Lower leg skin (tissue), 4 donors: ENCODE measurements at regions not wholly inside any gene's neighbourhood (a gene's known extent, or its start where the extent isn't known, plus 50 kb on each side); places are given as distances from the start of the nearest gene placed in this dataset.
"Not testable (repeated sequence)": the region's sequence is repeated elsewhere in the genome, so short reads cannot be mapped to it uniquely, and the experiment has no call there.

ENCODE experiments used
- DNase-seq, 2 donors: peaks; one replicate each; pipeline ENCODE4 v3.0.0-alpha.2; 2019; ENCODE audit warnings: low spot score in 2 of 2
- H3K4me3 ChIP-seq: fragments of 200-600 bp; sonication (generic); 2 replicates; pipeline ENCODE4 v1.5.1; 2017; ENCODE audit warnings: mild to moderate bottlenecking, low read depth; ENCODE audit not compliant: poor library complexity, severe bottlenecking
- POLR2A ChIP-seq, 2 donors: fragments of 450-650 bp; IDR thresholded peaks; one replicate each; pipeline ENCODE4 v1.6.1; 2016 to 2017; ENCODE audit warnings: antibody characterized with exemption in 2 of 2, mild to moderate bottlenecking in 1 of 2, moderate library complexity in 1 of 2
- WGBS, 2 donors: methylation state at CpG; one replicate each; pipeline ENCODE4 v1.1.5; 2018; 5-methylcytosine and 5-hydroxymethylcytosine counted together
- intact Hi-C: fragments of 100-400 bp; cut with DNase I; formaldehyde crosslinking; loops from one replicate; pipeline ENCODE4 v1.15.0; 2023; ENCODE audit warnings: low total_unique reads
- TF ChIP-seq, protein P1 (sequence below), 3 donors: fragments of 450-650 bp; IDR thresholded peaks; one replicate each; pipeline ENCODE4 v1.5.1; 2016; ENCODE audit warnings: antibody characterized with exemption in 3 of 3, mild to moderate bottlenecking in 3 of 3, moderate library complexity in 2 of 3

DNA sequence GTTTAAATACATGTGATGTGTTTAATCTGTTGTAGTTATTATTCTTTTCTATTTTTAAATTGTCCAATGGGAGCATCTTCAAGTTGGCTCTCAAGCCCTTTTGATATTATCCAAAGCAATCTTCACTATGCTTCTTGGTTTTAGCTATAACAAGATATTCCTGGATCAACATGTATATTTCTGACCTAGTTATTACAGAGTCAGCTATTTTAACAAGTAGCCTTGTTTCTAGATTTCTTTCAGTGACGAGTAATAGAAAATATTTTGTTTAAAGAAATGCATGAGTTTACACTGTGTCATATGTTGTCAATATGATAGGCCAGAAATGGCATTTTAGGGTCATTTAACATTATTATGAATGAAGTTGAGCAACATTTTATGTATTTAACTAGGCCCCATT is 421.8 kb upstream of the MAP2 start:
- H3K4me3 ChIP-seq, result no peak overlapping the region
- intact Hi-C loops, result no loop called here
- 87 to 91% methylated on average over 1 of the region's 1 CpG for WGBS, 2 donors
- no peak for TF ChIP-seq POLR2A (IDR thresholded peaks at IDR 0.05)
- TF ChIP-seq, protein P1, sequence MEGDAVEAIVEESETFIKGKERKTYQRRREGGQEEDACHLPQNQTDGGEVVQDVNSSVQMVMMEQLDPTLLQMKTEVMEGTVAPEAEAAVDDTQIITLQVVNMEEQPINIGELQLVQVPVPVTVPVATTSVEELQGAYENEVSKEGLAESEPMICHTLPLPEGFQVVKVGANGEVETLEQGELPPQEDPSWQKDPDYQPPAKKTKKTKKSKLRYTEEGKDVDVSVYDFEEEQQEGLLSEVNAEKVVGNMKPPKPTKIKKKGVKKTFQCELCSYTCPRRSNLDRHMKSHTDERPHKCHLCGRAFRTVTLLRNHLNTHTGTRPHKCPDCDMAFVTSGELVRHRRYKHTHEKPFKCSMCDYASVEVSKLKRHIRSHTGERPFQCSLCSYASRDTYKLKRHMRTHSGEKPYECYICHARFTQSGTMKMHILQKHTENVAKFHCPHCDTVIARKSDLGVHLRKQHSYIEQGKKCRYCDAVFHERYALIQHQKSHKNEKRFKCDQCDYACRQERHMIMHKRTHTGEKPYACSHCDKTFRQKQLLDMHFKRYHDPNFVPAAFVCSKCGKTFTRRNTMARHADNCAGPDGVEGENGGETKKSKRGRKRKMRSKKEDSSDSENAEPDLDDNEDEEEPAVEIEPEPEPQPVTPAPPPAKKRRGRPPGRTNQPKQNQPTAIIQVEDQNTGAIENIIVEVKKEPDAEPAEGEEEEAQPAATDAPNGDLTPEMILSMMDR (IDR thresholded peaks at IDR 0.05), result no peak
- no peak for DNase-seq

DNA sequence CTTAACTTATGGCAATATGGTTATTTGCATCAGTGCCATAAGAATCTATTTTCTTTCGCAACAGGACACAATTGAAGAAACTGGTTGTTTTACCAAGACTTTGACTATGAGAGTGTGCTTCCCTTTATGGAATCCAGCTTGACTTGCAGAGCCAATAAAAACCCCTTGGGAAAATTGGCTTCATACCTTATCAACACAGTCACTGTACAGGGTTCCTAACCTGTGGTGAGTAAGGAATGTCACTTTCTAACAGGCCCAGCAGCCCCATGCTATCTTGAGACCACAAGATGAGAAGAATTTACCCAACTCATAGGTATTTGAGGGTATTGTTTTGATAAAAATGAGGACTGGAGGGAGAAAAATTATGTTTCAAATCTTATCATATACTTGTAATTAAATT is 418.5 kb upstream of the MAP2 start:
- TF ChIP-seq, protein P1 (IDR thresholded peaks at IDR 0.05), result no peak
- TF ChIP-seq POLR2A (IDR thresholded peaks at IDR 0.05), result no peak
- intact Hi-C loops, result no loop called here
- no peak overlapping the region for H3K4me3 ChIP-seq
- 88 to 89% methylated on average over 1 of the region's 1 CpG for WGBS, 2 donors
- no peak for DNase-seq

DNA sequence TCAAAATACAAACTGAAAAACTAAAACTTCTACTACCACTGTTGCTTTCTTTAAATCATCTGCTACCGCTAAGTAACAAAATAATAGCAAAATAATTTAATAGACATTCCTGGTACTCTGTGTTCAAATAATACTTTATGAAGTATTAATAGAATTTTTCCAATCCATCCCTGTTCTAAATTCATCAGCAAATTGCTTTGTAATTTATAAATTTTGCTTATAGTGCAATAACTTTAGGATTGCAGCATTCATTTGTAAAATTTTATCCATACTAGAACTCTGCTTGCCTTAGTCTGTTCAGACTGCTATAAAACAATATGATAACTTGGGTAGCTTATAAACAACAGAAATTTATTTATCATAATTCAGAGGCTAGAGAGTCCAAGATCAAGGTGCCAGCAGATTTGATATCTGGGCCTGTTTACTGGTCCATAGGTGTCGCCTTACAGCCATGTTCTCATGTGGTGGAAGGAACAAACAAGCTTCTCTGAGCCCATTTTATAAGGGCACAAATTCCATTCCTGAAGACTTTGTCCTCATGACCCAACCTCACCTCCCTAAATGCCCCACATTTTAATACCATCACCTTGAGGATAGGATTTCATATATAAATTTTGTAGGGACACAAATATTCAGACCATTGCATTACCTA is 415.1 kb upstream of the MAP2 start:
- intact Hi-C loops, result loop anchor here (1.0 kb wide), 1 partner anchor 8 kb away; no protein-coding TSS in a partner anchor
- no peak overlapping the region for H3K4me3 ChIP-seq
- DNase-seq, result no peak
- TF ChIP-seq, protein P1 (IDR thresholded peaks at IDR 0.05), result no peak
- TF ChIP-seq POLR2A (IDR thresholded peaks at IDR 0.05), result no peak
- 91 to 92% methylated on average over 2 of the region's 2 CpGs for WGBS, 2 donors

DNA sequence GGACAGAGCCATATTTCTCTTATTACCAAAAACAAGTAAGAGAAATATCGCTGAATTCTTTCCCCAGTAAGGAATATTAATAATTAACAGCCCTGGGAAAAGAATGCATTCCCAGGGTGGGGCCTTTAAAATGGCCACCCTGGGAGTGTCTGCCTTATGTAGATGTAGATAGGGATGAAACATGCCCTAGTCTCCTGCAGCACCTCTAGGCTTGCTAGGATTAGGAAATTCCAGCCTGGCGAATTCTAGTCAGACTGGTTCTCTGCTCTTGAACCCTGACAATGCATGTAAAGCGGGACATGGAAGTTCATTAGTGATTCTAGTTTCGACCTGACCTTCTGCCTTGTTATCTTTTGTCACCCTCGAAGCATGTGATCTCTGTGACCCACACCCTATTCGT is 405.2 kb upstream of the MAP2 start:
- intact Hi-C loops, H3K4me3 ChIP-seq, DNase-seq: not testable (repeated sequence)
- WGBS, 2 donors, result 68 to 75% methylated on average over 6 of the region's 6 CpGs

DNA sequence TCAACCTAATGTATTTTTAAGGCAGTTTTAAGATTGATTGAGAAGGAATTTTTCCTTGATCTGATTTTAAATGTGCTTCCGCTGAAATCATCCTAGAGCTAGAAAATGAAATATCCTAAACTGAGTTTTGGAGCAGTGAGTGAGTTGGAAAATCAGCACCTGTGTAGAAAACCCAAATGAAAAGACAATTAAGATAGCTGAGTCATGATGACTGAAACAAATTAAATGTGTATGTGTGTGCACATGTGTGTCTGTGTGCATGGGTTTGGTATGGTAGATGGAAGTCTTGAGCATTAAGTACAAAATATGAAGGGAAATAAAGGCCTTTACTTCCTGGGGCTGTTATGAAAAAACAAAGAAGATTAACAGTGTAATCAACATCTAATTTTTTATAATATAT is 394.6 kb upstream of the MAP2 start:
- DNase-seq, result no peak
- no peak overlapping the region for H3K4me3 ChIP-seq
- WGBS, 2 donors, result 100% methylated on average over 1 of the region's 1 CpG
- TF ChIP-seq, protein P1 (IDR thresholded peaks at IDR 0.05), result no peak
- no peak for TF ChIP-seq POLR2A (IDR thresholded peaks at IDR 0.05)
- intact Hi-C loops, result no loop called here

DNA sequence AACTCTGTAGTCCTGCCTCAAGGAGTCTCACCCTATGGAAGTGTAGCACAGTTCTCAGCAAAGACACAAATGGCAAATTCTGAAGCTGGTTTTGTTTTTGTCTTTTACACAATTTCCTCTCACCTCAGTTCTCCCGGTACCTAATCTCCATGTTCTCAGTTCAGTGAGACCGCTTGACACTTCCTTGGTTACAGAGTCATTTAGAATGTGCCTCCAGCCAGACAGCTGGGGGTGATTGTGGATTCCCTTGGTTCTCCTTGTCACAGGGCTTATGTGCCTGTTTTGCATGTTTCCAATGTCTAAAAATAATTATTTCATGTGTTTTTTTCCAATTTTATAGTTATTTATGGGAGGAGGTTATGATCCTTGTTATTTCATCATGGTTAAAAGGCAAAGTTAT is 379.5 kb upstream of the MAP2 start:
- intact Hi-C loops, result no loop called here
- TF ChIP-seq, protein P1 (IDR thresholded peaks at IDR 0.05), result no peak
- no peak for TF ChIP-seq POLR2A (IDR thresholded peaks at IDR 0.05)
- WGBS, 2 donors, result 53 to 74% methylated on average over 2 of the region's 2 CpGs
- no peak overlapping the region for H3K4me3 ChIP-seq
- no peak for DNase-seq
